Aorta (tissue), 5 donors: ENCODE measurements at regions not wholly inside any gene's neighbourhood (a gene's known extent, or its start where the extent isn't known, plus 50 kb on each side); places are given as distances from the start of the nearest gene placed in this dataset.
"Not testable (repeated sequence)": the region's sequence is repeated elsewhere in the genome, so short reads cannot be mapped to it uniquely, and the experiment has no call there.

Experiments
- ATAC-seq: fragments of 200-7000 bp; cut with Tn5 transposase; one replicate; pipeline ENCODE4 v1.9.1; 2022; ENCODE audit warnings: moderate library complexity; ENCODE audit not compliant: low FRiP score
- DNase-seq, 2 donors: peaks; one replicate each; pipeline ENCODE4 v3.0.0-alpha.2; 2020
- H3K27ac ChIP-seq, 2 donors: one replicate each; pipeline ENCODE4 v1.5.1; 2013; ENCODE audit warnings: low read length in 2 of 2, mild to moderate bottlenecking in 2 of 2, moderate library complexity in 2 of 2, control low read depth in 1 of 2, inconsistent platforms in 1 of 2, low read depth in 1 of 2
- H3K27me3 ChIP-seq, 2 donors: one replicate each; pipeline ENCODE4 v1.6.1; 2013; ENCODE audit warnings: control low read depth in 1 of 2, low read length in 1 of 2, mild to moderate bottlenecking in 1 of 2, moderate library complexity in 1 of 2; ENCODE audit not compliant: insufficient read depth in 2 of 2, control insufficient read depth in 1 of 2
- H3K36me3 ChIP-seq, 2 donors: one replicate each; pipeline ENCODE4 v1.6.1; 2013; ENCODE audit warnings: control low read depth in 1 of 2, low read length in 1 of 2, mild to moderate bottlenecking in 1 of 2; ENCODE audit not compliant: insufficient read depth in 2 of 2, control insufficient read depth in 1 of 2
- H3K4me1 ChIP-seq, 2 donors: one replicate each; pipeline ENCODE4 v1.6.1; 2013; ENCODE audit warnings: low read length in 2 of 2, control low read depth in 1 of 2, mild to moderate bottlenecking in 1 of 2, moderate library complexity in 1 of 2; ENCODE audit not compliant: insufficient read depth in 2 of 2, control insufficient read depth in 1 of 2
- H3K4me3 ChIP-seq, 2 donors: one replicate each; pipeline ENCODE4 v1.5.1; 2013; ENCODE audit warnings: low read length in 2 of 2, control low read depth in 1 of 2, mild to moderate bottlenecking in 1 of 2
- H3K9me3 ChIP-seq: one replicate; pipeline ENCODE4 v1.6.1; 2013; ENCODE audit warnings: mild to moderate bottlenecking, low read length; ENCODE audit not compliant: control insufficient read depth
- WGBS, 2 donors: extraction: QIAGEN DNeasy Blood & Tissue Kit; methylation state at CpG; one replicate each; pipeline ENCODE4 v1.1.7; 2013; 5-methylcytosine and 5-hydroxymethylcytosine counted together
- intact Hi-C, 2 donors: fragments of 100-400 bp; cut with DNase I; formaldehyde crosslinking; loops; one replicate each; pipeline versions ENCODE4 v1.14.2 to v1.15.0; 2022
- donor health status: healthy with polysubstance abuse.
- donor health status: Bipolar disorder and iron deficiency.
- donor health status: DM: no; HTN: no; CAD: no.
- donor health status: DM: no; HTN: no; CAD: no.
- donor health status: DM: yes; HTN: yes; CAD: no.

DNA sequence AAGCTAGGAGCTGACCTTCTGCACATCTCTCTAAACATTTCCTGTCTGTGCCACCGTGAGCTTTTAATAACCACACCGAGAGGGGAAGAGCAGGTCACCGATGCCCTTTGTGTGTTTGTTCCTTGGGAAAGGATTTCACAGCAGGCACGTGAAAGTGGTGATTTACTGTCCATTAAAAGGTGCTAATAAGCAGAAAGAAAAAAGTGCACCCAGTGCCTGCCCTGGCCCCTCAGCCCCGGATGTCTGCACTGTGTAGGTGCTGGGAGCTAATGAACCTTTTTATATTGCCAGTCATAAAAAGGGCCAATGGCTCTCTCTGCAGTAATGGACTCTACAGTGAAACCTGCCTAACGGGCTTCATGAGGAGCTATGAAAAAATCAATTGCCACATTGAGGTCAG is 312.6 kb downstream of the C6orf118 start:
- no peak overlapping the region for H3K4me3 ChIP-seq
- no peak for ATAC-seq
- WGBS, 2 donors: 39 to 43% methylated on average over 6 of the region's 6 CpGs
- intact Hi-C loops: no loop called here
- H3K9me3 ChIP-seq: peaks cover 2% of the 10 kb centered on the region
- H3K27ac ChIP-seq: no peak overlapping the region
- no peaks in the 10 kb centered on the region for H3K4me1 ChIP-seq
- H3K36me3 ChIP-seq: no peaks in the 10 kb centered on the region
- H3K27me3 ChIP-seq: no peaks in the 10 kb centered on the region
- no peak for DNase-seq

DNA sequence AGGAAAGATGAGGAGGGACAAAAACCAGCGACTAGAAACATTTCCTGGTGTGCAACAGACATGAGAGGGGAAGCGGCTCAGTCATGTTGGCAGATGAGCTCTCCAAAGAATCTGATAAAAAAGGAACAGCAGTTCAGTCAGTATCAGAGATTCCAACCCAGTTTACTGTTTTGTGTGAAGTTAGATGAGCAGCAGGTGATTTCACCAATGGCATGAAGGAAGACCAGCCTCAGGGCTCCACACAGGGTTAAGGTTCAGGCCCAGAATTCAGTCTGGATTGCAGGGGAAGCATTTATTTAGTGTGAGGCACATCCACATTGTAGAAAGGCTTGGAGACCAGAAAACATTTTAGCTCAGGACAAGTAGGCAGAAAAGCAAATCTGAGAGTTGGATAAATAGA is 317.8 kb downstream of the C6orf118 start:
- Histone ChIP-seq H3K9me3 (no peaks in the 10 kb centered on the region), H3K4me1 (no peaks in the 10 kb centered on the region), H3K36me3 (no peaks in the 10 kb centered on the region), H3K27me3 (no peaks in the 10 kb centered on the region), H3K27ac (no peak overlapping the region), H3K4me3 (no peak overlapping the region)
- DNase-seq (no peak), ATAC-seq (no peak)
- WGBS, 2 donors: 51 to 73% methylated on average over 2 of the region's 2 CpGs
- intact Hi-C loops: no loop called here

DNA sequence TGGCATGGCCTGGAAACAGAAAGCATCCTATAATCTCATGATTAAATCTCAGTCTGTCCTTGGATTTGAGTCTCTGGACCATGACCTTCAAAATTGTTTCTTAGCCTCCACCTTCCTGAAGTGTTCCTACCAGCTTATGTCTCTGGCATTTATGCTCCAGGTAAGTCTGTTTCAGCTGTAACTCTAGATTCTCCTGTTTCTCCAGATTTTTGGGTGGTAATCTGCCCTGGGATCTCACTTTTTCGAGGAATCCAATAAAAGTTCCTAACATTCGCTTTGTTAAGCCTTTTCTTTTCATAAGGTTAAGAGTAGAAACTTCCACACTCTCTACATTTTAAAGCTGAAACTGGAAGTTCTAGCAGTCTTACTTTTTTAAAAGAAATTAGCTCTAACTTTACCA is 318.5 kb downstream of the C6orf118 start:
- no peak for ATAC-seq
- Histone ChIP-seq H3K9me3 (no peaks in the 10 kb centered on the region), H3K4me1 (no peaks in the 10 kb centered on the region), H3K27me3 (no peaks in the 10 kb centered on the region), H3K36me3 (no peaks in the 10 kb centered on the region), H3K4me3 (no peak overlapping the region), H3K27ac (no peak overlapping the region)
- no peak for DNase-seq
- 82 to 89% methylated on average over 2 of the region's 2 CpGs for WGBS, 2 donors
- intact Hi-C loops: no loop called here

- H3K4me1 ChIP-seq: no peaks in the 10 kb centered on the region
- H3K9me3 ChIP-seq: no peaks in the 10 kb centered on the region
- no peaks in the 10 kb centered on the region for H3K36me3 ChIP-seq
- 49 to 70% methylated on average over 3 of the region's 3 CpGs for WGBS, 2 donors
- no peak overlapping the region for H3K27ac ChIP-seq
- no peaks in the 10 kb centered on the region for H3K27me3 ChIP-seq
- intact Hi-C loops: no loop called here
- no peak for ATAC-seq
- DNase-seq: no peak
- H3K4me3 ChIP-seq: no peak overlapping the region
Observed at GRCh38 chr6:164982389-164982788, 327.0 kb downstream of the C6orf118 start.

GRCh38 chr6:164967102-164967501 is 342.3 kb downstream of the C6orf118 start:
- DNase-seq (no peak), ATAC-seq (no peak)
- intact Hi-C loops: no loop called here
- no peak overlapping the region for H3K27ac ChIP-seq
- no peaks in the 10 kb centered on the region for H3K27me3 ChIP-seq
- 66 to 69% methylated on average over 12 of the region's 12 CpGs for WGBS, 2 donors
- H3K36me3 ChIP-seq: no peaks in the 10 kb centered on the region
- H3K4me1 ChIP-seq: no peaks in the 10 kb centered on the region
- H3K9me3 ChIP-seq: peaks cover 5% of the 10 kb centered on the region
- H3K4me3 ChIP-seq: no peak overlapping the region

DNA sequence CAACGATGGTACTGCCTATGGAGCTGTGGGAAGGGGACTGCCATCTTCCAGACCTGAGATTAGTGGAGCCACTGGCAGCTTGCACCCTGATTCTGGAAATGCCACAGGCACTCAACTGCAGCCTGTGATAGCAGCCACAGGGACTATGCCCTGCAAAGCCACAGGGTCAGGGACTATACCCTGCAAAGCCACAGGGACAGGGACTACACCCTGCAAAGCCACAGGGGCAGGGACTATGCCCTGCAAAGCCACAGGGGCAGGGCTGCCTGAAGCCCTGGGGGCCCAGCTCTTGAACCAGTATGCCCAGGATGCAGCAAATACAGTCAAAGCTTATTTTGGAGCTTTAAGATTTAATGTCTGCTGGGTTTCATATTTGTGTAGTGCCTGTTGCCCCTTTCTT is 346.6 kb downstream of the C6orf118 start:
- no peak for ATAC-seq
- Histone ChIP-seq H3K27me3 (no peaks in the 10 kb centered on the region), H3K27ac (no peak overlapping the region), H3K4me1 (no peaks in the 10 kb centered on the region), H3K9me3 (peaks cover 5% of the 10 kb centered on the region), H3K4me3 (no peak overlapping the region), H3K36me3 (no peaks in the 10 kb centered on the region)
- intact Hi-C loops: no loop called here
- no peak for DNase-seq
- WGBS, 2 donors: 43 to 59% methylated on average over 1 of the region's 1 CpG

DNA sequence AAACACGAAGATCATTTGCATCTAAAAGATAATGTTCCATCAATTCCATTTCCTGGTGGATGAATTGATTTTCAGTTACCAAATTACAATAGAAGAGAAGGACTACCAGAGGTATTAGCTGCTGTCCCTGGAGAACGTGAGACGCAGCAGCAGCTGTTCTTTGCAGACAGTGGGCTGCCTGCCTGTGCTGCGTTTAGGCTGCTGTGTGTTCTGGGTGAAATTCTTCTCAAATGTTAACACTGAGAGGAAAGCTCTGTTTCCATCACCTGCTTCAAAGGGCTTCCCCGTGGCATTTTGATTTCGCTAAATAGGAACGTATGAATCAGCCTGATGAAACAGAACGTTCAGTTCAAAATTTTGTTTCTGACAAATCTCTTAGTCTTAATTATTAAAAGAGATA is 362.2 kb downstream of the C6orf118 start:
- H3K9me3 ChIP-seq: no peaks in the 10 kb centered on the region
- H3K27ac ChIP-seq: no peak overlapping the region
- WGBS, 2 donors: 67 to 68% methylated on average over 8 of the region's 8 CpGs

GRCh38 chr6:164942271-164942670 is 367.1 kb downstream of the C6orf118 start:
- Histone ChIP-seq H3K4me3 (no peak overlapping the region), H3K4me1 (no peaks in the 10 kb centered on the region), H3K36me3 (no peaks in the 10 kb centered on the region), H3K27ac (no peak overlapping the region), H3K9me3 (peaks cover 4% of the 10 kb centered on the region), H3K27me3 (no peaks in the 10 kb centered on the region)
- intact Hi-C loops: no loop called here
- no peak for DNase-seq
- no peak for ATAC-seq
- 70 to 72% methylated on average over 1 of the region's 1 CpG for WGBS, 2 donors

More for the DNA sequence above, 362.2 kb downstream of the C6orf118 start:
- intact Hi-C loops: no loop called here
- H3K36me3 ChIP-seq: no peaks in the 10 kb centered on the region
- no peak overlapping the region for H3K4me3 ChIP-seq
- ATAC-seq (no peak), DNase-seq (no peak)
- H3K4me1 ChIP-seq: no peaks in the 10 kb centered on the region
- no peaks in the 10 kb centered on the region for H3K27me3 ChIP-seq

- ATAC-seq, intact Hi-C loops, H3K27me3 ChIP-seq, H3K36me3 ChIP-seq, H3K27ac ChIP-seq, H3K4me3 ChIP-seq, DNase-seq, H3K9me3 ChIP-seq, H3K4me1 ChIP-seq: not testable (repeated sequence)
- WGBS, 2 donors: 94 to 97% methylated on average over 22 to 28 of the region's 28 CpGs
Observed at GRCh38 chr6:164933238-164933794, 376.1 kb downstream of the C6orf118 start.
